Activated naive CD4-positive, alpha-beta T cell (primary cell): ENCODE measurements at regions not wholly inside any gene's neighbourhood (a gene's known extent, or its start where the extent isn't known, plus 50 kb on each side); places are given as distances from the start of the nearest gene placed in this dataset.

Experiments
- DNase-seq, 4 experiments: peaks; one replicate each; lab custom pipeline; 2025; lab: John Stamatoyannopoulos, UW

GRCh38 chr11:69365558-69365957 is 71.6 kb downstream of the MYEOV start:
- DNase-seq, result no peak

DNA sequence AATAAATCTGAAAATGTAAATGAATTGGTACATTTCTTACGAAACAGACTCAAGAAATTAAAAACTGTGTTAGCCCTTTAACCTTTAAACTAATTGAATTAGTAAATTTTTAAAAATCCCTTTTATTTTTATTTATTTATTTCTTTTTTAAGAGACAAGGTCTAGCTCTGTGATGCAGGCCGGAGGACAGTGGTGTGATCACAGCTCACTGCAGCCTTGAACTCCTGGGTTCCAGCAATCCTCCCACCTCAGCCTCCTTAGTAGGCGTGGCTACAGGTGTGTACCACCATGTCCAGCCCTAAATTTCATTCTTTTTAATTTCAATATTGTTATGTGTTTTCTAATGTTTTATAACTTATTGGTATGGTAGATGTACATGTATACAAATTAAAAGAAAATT is 72.6 kb downstream of the MYEOV start:
- no peak for DNase-seq

DNA sequence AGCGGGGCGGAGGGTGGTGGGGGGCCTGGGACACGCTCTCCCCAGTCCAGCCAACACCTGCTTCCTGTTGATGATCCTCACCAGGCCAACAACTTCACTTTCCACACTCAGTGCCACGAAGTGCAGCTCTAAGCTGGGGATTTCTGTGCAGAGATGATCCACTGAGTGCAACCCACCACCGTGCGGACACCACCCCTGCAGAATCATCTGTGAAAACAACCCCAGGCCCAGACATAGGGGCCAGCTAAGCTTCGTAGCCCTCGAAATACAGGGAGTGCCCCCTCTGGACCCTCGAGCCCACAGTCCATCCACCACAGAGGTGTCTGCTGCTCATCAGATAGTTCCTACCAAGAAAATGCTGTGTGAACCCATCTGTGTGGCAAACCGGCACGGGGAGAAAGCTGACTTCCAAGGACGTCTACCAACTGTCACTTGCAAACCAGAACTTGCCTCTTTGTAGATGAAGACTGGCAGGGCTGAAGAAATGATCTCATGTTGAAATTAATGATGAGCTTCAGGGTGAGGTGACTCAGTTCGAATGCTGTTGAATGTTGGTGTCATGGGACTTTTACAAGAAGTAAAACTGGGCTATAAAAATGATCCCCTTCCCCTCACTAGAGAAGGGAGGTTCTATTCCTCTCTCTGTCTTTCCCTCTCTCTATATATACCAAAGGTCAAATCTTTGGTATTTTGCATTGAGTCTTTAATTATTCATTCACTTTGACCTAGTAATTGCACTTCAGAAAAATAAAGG is 73.4 kb downstream of the MYEOV start:
- no peak for DNase-seq

- no peak for DNase-seq
These were observed 74.3 kb downstream of the MYEOV start for GRCh38 chr11:69368119-69368880.

DNA sequence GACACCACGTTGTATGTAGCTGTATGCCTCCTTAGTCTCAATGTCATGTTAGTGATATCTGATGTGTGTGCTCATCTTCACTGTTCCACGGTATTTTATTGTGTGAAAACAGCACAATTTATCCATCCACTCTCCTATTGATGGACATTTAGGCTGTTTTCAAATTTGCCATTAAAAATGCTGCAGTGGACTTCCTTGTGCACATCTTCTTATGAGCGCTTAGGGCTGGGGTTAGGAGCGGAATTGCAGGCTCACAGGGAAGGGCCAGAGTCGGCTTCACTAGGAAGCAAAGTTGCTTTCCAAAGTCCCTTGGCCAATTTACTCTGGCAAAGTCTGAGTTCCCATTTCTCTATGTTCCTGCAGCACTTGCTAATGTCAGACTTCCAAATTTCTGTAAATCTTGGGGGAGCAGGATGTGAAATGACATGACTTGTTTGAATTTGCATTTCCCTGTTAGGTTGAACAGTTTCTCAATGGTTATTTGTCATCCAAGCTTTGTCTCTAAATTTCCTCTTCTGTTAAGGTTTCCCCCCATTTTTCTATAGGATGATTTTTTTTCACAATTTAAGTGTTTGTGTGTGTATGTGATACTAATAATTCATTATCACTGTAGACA is 75.4 kb downstream of the MYEOV start:
- DNase-seq, result no peak

DNA sequence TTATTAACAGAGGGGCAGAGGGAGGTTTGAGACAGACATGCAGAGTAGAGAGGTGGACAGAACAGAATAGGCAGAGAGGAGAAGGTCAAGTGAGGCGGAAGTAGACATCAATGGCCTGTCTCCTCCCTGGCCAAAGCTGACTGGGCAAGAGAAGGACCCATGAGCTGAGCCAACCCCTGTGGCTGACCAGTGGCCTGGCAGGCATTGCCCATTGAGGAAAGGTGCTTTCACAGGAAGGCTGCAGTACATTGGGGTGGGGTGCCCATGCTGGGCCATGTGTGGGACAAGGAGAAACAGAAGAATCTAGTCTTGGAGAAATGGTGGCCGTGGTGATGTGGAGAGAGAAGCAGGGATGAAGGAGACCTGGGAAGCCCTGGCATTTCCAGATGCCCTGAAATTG is 76.0 kb downstream of the MYEOV start:
- no peak for DNase-seq

- no peak for DNase-seq
These were observed 77.2 kb downstream of the MYEOV start for GRCh38 chr11:69370984-69371709.

GRCh38 chr11:69371731-69372588 is 78.0 kb downstream of the MYEOV start:
- DNase-seq, result no peak

DNA sequence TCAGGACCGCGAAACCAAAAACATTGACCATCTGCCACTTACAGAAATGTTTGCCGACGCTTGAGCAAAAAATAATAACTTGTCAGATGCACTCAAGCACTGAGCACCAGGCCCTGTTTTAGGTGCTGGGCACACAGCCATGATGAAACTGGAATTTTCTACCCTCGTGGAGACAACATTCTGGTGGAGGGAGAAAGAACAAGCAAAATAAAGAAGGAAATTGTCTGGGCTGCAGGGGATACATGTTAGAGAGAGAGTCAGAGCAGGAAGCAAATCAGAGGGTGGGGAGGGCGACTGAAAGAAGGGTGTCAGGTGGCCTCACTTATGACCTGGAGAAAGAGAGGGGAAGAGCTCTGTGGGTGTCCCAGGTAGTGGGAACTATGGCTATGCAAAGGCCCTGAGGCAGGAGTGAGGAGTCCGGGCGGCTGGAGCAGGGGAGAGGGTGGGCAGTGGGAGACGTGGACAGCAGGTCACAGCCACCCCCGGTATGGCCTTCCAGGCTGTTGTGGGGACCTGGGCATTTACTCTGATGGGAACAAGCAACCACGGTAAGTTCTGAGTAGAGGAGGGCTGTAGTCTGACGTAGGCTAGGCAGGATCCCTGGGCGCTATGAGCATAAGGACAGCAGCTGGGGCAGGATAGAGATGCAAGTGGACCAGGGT is 78.8 kb downstream of the MYEOV start:
- DNase-seq, result no peak

- DNase-seq, result no peak
These were observed 79.3 kb downstream of the MYEOV start for GRCh38 chr11:69373251-69373635.

GRCh38 chr11:69374110-69374945 is 80.4 kb downstream of the MYEOV start:
- DNase-seq, result no peak

- DNase-seq, result no peak
These were observed 81.0 kb downstream of the MYEOV start for GRCh38 chr11:69374946-69375310.

DNA sequence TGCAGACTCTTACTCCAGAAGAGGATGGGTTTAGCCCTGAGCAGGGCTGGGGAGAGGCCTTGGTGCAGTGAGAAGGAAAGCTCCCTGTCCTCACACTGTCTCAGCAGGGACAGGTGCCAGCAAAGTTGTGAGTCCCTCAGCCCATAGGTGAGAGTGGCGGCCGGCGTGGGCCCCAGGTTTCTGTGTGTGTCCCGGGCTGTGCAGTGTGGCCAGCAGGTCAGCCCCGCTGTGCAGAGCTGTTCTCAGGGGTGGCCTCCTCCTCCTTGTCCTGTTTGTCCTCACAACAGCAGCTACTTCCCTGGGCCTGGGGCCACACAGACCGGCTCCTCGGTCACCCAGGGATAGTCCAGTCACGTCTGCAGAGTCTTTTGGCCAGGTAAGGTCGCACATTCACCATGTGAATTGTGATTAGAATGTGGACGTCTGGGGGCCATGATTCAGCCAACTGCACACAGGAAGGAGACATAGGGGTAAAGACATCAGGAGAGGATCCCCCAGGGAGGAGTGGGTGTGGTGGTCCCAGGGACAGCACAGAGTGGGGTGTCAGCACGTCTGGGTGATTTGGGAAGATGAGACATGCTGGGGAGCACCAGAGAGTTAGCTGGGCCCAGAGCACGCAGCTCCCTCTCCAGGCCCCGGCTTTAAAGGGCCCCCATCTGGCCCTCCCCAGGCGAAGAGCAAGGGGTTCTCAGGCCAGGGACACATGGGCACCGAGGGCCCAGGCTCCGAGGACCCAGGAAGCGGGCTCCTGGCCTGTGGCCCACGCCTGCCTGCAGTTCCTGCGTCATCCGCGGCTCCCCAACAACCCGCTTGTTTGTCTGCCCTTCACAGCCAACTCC is 81.6 kb downstream of the MYEOV start:
- no peak for DNase-seq

- DNase-seq, result no peak
These were observed 82.4 kb downstream of the MYEOV start for GRCh38 chr11:69376155-69377028.

DNA sequence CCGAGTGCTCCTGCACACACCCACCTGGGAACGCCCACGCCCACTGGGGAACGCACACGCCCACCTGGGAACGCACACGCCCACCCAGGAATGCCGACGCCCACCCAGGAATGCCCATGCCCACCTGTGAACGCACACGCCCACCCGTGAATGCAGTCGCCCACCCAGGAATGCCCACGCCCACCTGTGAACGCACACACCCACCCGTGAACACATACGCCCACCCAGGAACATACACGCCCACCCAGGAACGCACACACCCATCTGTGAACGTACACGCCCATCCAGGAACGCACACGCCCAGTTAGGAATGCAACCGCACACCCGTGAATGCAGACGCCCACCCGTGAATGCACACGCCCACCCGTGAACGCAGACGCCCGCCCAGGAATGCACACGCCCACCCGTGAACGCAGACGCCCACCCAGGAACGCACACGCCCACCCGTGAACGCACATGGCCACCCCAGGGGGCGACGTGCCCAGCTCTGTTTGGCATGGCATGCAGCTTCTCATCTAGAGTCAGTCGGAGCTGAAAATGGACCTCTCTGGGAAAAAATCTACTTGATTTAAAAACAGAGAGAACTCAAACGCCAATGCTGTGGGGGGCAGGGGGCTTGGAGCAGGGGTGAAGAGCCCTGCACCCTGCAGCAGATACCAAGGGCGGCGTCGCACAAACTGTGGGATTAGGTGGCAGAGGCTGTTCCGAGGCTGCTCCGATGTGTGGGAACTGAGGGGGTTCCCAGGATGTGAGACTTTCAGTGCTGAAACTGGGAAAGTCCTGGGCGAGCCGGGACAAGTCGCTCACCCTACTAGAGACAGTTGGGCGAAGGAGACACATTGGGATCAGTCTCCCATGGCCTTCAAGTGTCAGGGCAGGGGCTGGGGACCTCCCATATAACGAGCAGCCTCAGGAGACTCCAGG is 83.3 kb downstream of the MYEOV start:
- DNase-seq, result no peak

GRCh38 chr11:69377953-69378302 is 84.0 kb downstream of the MYEOV start:
- no peak for DNase-seq
